Loucy (cell line): ENCODE measurements at regions not wholly inside any gene's neighbourhood (a gene's known extent, or its start where the extent isn't known, plus 50 kb on each side); places are given as distances from the start of the nearest gene placed in this dataset.
"Not testable (repeated sequence)": the region's sequence is repeated elsewhere in the genome, so short reads cannot be mapped to it uniquely, and the experiment has no call there.

Source experiments
- CTCF ChIP-seq: fragments of 200-600 bp; sonication (generic); conservative IDR thresholded peaks from 2 replicates; pipeline ENCODE4 v1.5.1; 2014; ENCODE audit warnings: mild to moderate bottlenecking, antibody characterized with exemption, low read length
- EZH2phosphoT487 ChIP-seq: fragments of 200-600 bp; IDR thresholded peaks from 2 replicates; pipeline ENCODE4 v1.6.1; 2018; ENCODE audit warnings: antibody characterized with exemption, mild to moderate bottlenecking, moderate library complexity, borderline replicate concordance

- not testable (repeated sequence) for TF ChIP-seq CTCF, EZH2phosphoT487
Measured at GRCh38 chr6:27825848-27826611, 86.2 kb downstream of the OR2B2 start.
